SJSA1 (cell line): ENCODE measurements at regions not wholly inside any gene's neighbourhood (a gene's known extent, or its start where the extent isn't known, plus 50 kb on each side); places are given as distances from the start of the nearest gene placed in this dataset.

Source experiments
- DNase-seq, 2 experiments: peaks; one replicate each; pipeline ENCODE4 v3.0.0-alpha.2; 2015 to 2020; ENCODE audit warnings: low spot score in 2 of 2, low read depth in 1 of 2
- H3K27ac ChIP-seq: fragments of 250-450 bp; sonication (Bioruptor Pico); 2 replicates; pipeline ENCODE4 v1.5.1; 2020; ENCODE audit warnings: mild to moderate bottlenecking, moderate library complexity
- H3K27me3 ChIP-seq: fragments of 250-450 bp; sonication (Bioruptor Pico); replicated peaks from 2 replicates; pipeline ENCODE4 v1.5.1; 2020; ENCODE audit warnings: mild to moderate bottlenecking, moderate library complexity
- H3K36me3 ChIP-seq: fragments of 250-450 bp; sonication (Bioruptor Pico); 2 replicates; pipeline ENCODE4 v1.5.1; 2020; ENCODE audit warnings: mild to moderate bottlenecking
- H3K4me1 ChIP-seq: fragments of 250-450 bp; sonication (Bioruptor Pico); replicated peaks from 2 replicates; pipeline ENCODE4 v1.6.1; 2021; ENCODE audit warnings: mild to moderate bottlenecking
- H3K4me3 ChIP-seq: fragments of 250-450 bp; sonication (Bioruptor Pico); 2 replicates; pipeline ENCODE4 v1.5.1; 2020; ENCODE audit warnings: mild to moderate bottlenecking
- H3K9me3 ChIP-seq: fragments of 250-450 bp; sonication (Bioruptor Pico); replicated peaks from 2 replicates; pipeline ENCODE4 v1.5.1; 2020; ENCODE audit warnings: mild to moderate bottlenecking

- no peaks in the 10 kb centered on the region for H3K36me3 ChIP-seq
- no peak overlapping the region for H3K27ac ChIP-seq
- DNase-seq: peak in 1 of 2 experiments; percentile 16
- no peaks in the 10 kb centered on the region for H3K4me1 ChIP-seq
- H3K9me3 ChIP-seq: no peaks in the 10 kb centered on the region
- H3K4me3 ChIP-seq: no peak overlapping the region
- H3K27me3 ChIP-seq: no peaks in the 10 kb centered on the region
Observed at GRCh38 chr3:148309390-148310035, 388.2 kb upstream of the AGTR1 start.

GRCh38 chr3:148315756-148316155 lies 381.9 kb upstream of the AGTR1 start:
- no peak for DNase-seq
- no peaks in the 10 kb centered on the region for H3K36me3 ChIP-seq
- no peaks in the 10 kb centered on the region for H3K9me3 ChIP-seq

GRCh38 chr3:148318240-148318639 lies 379.5 kb upstream of the AGTR1 start:
- H3K36me3 ChIP-seq: no peaks in the 10 kb centered on the region
- H3K4me1 ChIP-seq: no peaks in the 10 kb centered on the region
- H3K27ac ChIP-seq: no peak overlapping the region
- no peak overlapping the region for H3K4me3 ChIP-seq
- no peak for DNase-seq
- H3K27me3 ChIP-seq: no peaks in the 10 kb centered on the region
- H3K9me3 ChIP-seq: no peaks in the 10 kb centered on the region

More at GRCh38 chr3:148315756-148316155, 381.9 kb upstream of the AGTR1 start:
- Histone ChIP-seq H3K27me3 (no peaks in the 10 kb centered on the region), H3K4me1 (no peaks in the 10 kb centered on the region), H3K4me3 (no peak overlapping the region), H3K27ac (no peak overlapping the region)

GRCh38 chr3:148319161-148319915 lies 378.4 kb upstream of the AGTR1 start:
- H3K27ac ChIP-seq: no peak overlapping the region
- H3K36me3 ChIP-seq: no peaks in the 10 kb centered on the region
- no peaks in the 10 kb centered on the region for H3K27me3 ChIP-seq

GRCh38 chr3:148319960-148320359 lies 377.7 kb upstream of the AGTR1 start:
- no peaks in the 10 kb centered on the region for H3K4me1 ChIP-seq
- no peaks in the 10 kb centered on the region for H3K27me3 ChIP-seq
- H3K27ac ChIP-seq: no peak overlapping the region
- no peaks in the 10 kb centered on the region for H3K36me3 ChIP-seq
- H3K4me3 ChIP-seq: no peak overlapping the region
- no peaks in the 10 kb centered on the region for H3K9me3 ChIP-seq
- DNase-seq: no peak

More at GRCh38 chr3:148319161-148319915, 378.4 kb upstream of the AGTR1 start:
- Histone ChIP-seq H3K4me3 (no peak overlapping the region), H3K9me3 (no peaks in the 10 kb centered on the region), H3K4me1 (no peaks in the 10 kb centered on the region)
- no peak for DNase-seq

- Histone ChIP-seq H3K27ac (no peak overlapping the region), H3K4me1 (no peaks in the 10 kb centered on the region), H3K4me3 (no peak overlapping the region), H3K9me3 (no peaks in the 10 kb centered on the region), H3K27me3 (no peaks in the 10 kb centered on the region), H3K36me3 (no peaks in the 10 kb centered on the region)
- DNase-seq: no peak
Observed at GRCh38 chr3:148329481-148330235, 368.0 kb upstream of the AGTR1 start.

GRCh38 chr3:148330542-148330941 lies 367.2 kb upstream of the AGTR1 start:
- Histone ChIP-seq H3K4me3 (no peak overlapping the region), H3K27me3 (no peaks in the 10 kb centered on the region), H3K4me1 (no peaks in the 10 kb centered on the region), H3K36me3 (no peaks in the 10 kb centered on the region), H3K9me3 (no peaks in the 10 kb centered on the region), H3K27ac (no peak overlapping the region)
- DNase-seq: no peak

- Histone ChIP-seq H3K27ac (no peak overlapping the region), H3K9me3 (no peaks in the 10 kb centered on the region), H3K36me3 (no peaks in the 10 kb centered on the region), H3K27me3 (no peaks in the 10 kb centered on the region), H3K4me3 (no peak overlapping the region), H3K4me1 (no peaks in the 10 kb centered on the region)
- no peak for DNase-seq
Observed at GRCh38 chr3:148331081-148331846, 366.4 kb upstream of the AGTR1 start.

GRCh38 chr3:148332509-148332908 lies 365.2 kb upstream of the AGTR1 start:
- Histone ChIP-seq H3K36me3 (no peaks in the 10 kb centered on the region), H3K4me3 (no peak overlapping the region), H3K27me3 (no peaks in the 10 kb centered on the region), H3K9me3 (no peaks in the 10 kb centered on the region), H3K27ac (no peak overlapping the region), H3K4me1 (no peaks in the 10 kb centered on the region)
- no peak for DNase-seq

- Histone ChIP-seq H3K27me3 (no peaks in the 10 kb centered on the region), H3K9me3 (no peaks in the 10 kb centered on the region), H3K36me3 (no peaks in the 10 kb centered on the region), H3K4me3 (no peak overlapping the region), H3K27ac (no peak overlapping the region), H3K4me1 (no peaks in the 10 kb centered on the region)
- no peak for DNase-seq
Observed at GRCh38 chr3:148333091-148333490, 364.6 kb upstream of the AGTR1 start.

GRCh38 chr3:148335612-148336011 lies 362.1 kb upstream of the AGTR1 start:
- H3K9me3 ChIP-seq: no peaks in the 10 kb centered on the region
- H3K4me1 ChIP-seq: no peaks in the 10 kb centered on the region
- no peaks in the 10 kb centered on the region for H3K36me3 ChIP-seq
- H3K27ac ChIP-seq: no peak overlapping the region
- H3K27me3 ChIP-seq: no peaks in the 10 kb centered on the region
- no peak for DNase-seq
- H3K4me3 ChIP-seq: no peak overlapping the region

- H3K4me1 ChIP-seq: no peaks in the 10 kb centered on the region
- no peak overlapping the region for H3K4me3 ChIP-seq
- DNase-seq: no peak
- no peaks in the 10 kb centered on the region for H3K36me3 ChIP-seq
- H3K9me3 ChIP-seq: no peaks in the 10 kb centered on the region
- no peaks in the 10 kb centered on the region for H3K27me3 ChIP-seq
- H3K27ac ChIP-seq: no peak overlapping the region
Observed at GRCh38 chr3:148343416-148343815, 354.3 kb upstream of the AGTR1 start.

- Histone ChIP-seq H3K9me3 (no peaks in the 10 kb centered on the region), H3K4me3 (no peak overlapping the region), H3K27me3 (no peaks in the 10 kb centered on the region), H3K27ac (no peak overlapping the region), H3K36me3 (no peaks in the 10 kb centered on the region), H3K4me1 (no peaks in the 10 kb centered on the region)
- DNase-seq: no peak
Observed at GRCh38 chr3:148344521-148344920, 353.2 kb upstream of the AGTR1 start.
